ENCODE measurements at regions not wholly inside any gene's neighbourhood (a gene's known extent, or its start where the extent isn't known, plus 50 kb on each side); places are given as distances from the start of the nearest gene placed in this dataset.

DNA sequence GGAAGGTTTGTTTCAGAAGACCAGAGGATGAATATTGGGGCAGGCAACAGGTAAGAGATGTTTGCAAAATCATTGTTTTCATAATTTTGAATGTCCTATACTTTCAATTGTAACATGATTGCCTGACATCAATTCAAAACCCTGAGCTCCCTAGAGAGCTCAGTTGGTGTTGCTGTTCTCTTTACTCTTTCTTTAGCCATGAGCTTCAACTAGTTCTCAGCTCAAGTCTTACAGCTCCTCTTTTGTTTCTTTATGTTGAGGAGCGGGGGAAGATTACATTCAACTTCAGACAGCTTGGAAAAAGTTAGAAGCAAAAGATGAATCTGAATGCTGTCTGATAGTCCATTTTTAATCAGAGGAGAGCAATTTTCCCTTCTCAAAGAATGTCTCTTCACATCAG is 144.8 kb upstream of the TACR1 start:
- Histone ChIP-seq H4K20me1 (ENCODE audit: low read length) (no peaks in the 10 kb centered on the region), H3F3A (ENCODE audit: low read length, unreplicated experiment) (no peaks in the 10 kb centered on the region), H3K27me3 (ENCODE audit: low read length) (peaks cover 17% of the 10 kb centered on the region), H3K4me3 (ENCODE audit: low read length) (no peak overlapping the region), H3K4me1 (ENCODE audit: insufficient read depth, low read length) (no peaks in the 10 kb centered on the region), H3K79me2 (ENCODE audit: low read length) (no peaks in the 10 kb centered on the region), H3K9me2 (replicated peaks; ENCODE audit: low read length) (no peaks in the 10 kb centered on the region), H3K9me3 (ENCODE audit: low read length) (no peaks in the 10 kb centered on the region), H3K9ac (ENCODE audit: low read length) (no peak overlapping the region), H2AFZ (ENCODE audit: low read length) (no peak overlapping the region), H3K4me2 (ENCODE audit: low read length) (no peak overlapping the region), H3K36me3 (ENCODE audit: low read depth, low read length) (no peaks in the 10 kb centered on the region), H3K27ac (ENCODE audit: low read length) (no peak overlapping the region)
- no TSS peak for BruUV-seq (replicated peaks)
- intact Hi-C loops (cut with micrococcal nuclease), result no loop called here
- TF ChIP-seq, protein P1, sequence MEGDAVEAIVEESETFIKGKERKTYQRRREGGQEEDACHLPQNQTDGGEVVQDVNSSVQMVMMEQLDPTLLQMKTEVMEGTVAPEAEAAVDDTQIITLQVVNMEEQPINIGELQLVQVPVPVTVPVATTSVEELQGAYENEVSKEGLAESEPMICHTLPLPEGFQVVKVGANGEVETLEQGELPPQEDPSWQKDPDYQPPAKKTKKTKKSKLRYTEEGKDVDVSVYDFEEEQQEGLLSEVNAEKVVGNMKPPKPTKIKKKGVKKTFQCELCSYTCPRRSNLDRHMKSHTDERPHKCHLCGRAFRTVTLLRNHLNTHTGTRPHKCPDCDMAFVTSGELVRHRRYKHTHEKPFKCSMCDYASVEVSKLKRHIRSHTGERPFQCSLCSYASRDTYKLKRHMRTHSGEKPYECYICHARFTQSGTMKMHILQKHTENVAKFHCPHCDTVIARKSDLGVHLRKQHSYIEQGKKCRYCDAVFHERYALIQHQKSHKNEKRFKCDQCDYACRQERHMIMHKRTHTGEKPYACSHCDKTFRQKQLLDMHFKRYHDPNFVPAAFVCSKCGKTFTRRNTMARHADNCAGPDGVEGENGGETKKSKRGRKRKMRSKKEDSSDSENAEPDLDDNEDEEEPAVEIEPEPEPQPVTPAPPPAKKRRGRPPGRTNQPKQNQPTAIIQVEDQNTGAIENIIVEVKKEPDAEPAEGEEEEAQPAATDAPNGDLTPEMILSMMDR (conservative IDR thresholded peaks at IDR 0.05; ENCODE audit: low read depth, low read length), result no peak
- TF ChIP-seq EZH2phosphoT487 (IDR thresholded peaks at IDR 0.05; ENCODE audit: borderline replicate concordance, low read length), result no peak
- TF ChIP-seq EZH2 (IDR thresholded peaks at IDR 0.05; ENCODE audit: low read length, unreplicated experiment), result no peak
- no peak for ATAC-seq
- POLR2A ChIA-PET (ENCODE audit: unreplicated experiment), result no interaction called here
- DNase-seq, result no peak
- CTCF ChIA-PET, result no interaction called here

DNA sequence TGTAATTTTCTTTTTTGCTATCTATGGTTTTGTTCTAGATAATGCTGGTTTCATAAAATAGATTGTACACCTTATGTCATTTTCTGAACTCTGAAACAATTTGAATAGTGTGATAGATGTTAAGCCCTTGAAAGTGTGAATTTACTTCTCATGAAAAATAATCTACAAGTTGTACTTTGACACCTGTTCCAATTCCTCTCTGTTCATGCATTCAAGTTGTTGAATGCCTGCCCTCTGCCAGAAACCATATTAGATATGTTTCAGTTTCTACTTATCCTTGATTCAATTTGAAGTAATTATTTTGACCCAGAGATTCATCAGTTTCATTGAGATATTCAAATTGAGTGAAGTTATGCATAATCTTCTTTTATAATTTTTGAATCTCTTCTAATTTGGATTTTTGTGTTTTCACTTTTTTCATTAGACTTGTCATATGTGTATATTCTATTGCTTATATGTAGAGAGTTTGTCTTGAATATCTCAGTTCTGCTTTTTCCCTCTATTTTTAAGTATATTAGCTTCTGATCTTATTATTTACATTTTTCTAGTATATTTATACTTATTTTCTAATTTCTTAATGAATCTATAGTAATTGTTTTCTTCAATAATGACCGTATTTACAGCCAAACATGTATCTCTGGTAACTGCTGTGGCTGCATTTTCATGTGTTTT is 143.3 kb upstream of the TACR1 start:
- no peak for ATAC-seq

DNA sequence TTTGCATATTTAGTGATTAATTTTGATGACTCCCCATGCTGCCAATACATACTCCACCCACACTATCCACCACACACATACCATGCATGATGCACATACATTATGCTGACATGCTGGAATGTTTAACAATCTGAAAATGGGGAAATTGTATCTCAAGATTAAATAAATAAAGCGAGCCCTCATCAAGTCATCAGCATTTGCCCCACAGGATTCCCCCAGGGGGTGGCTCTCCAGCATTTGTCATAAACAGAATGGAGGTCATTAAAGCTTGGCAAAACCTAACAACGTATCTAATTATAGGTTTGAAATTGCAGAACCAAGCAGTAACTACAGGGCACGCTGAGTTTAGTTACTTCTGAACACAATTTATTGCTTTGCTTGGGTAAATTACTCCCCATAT is 141.2 kb upstream of the TACR1 start:
- TF ChIP-seq, protein P1 (conservative IDR thresholded peaks at IDR 0.05; ENCODE audit: low read depth, low read length), result no peak
- TF ChIP-seq EZH2 (IDR thresholded peaks at IDR 0.05; ENCODE audit: low read length, unreplicated experiment) (no peak), EZH2phosphoT487 (IDR thresholded peaks at IDR 0.05; ENCODE audit: borderline replicate concordance, low read length) (no peak)
- no peak overlapping the region for H3K9ac ChIP-seq (ENCODE audit: low read length)
- no peak overlapping the region for H3K4me3 ChIP-seq (ENCODE audit: low read length)
- no peak overlapping the region for H3K27ac ChIP-seq (ENCODE audit: low read length)
- no peaks in the 10 kb centered on the region for H3K9me2 ChIP-seq (replicated peaks; ENCODE audit: low read length)
- intact Hi-C loops (cut with micrococcal nuclease), result no loop called here
- H4K20me1 ChIP-seq (ENCODE audit: low read length), result no peaks in the 10 kb centered on the region
- H3K4me1 ChIP-seq (ENCODE audit: insufficient read depth, low read length), result no peaks in the 10 kb centered on the region
- POLR2A ChIA-PET (ENCODE audit: unreplicated experiment), result no interaction called here
- CTCF ChIA-PET, result no interaction called here
- no peaks in the 10 kb centered on the region for H3K9me3 ChIP-seq (ENCODE audit: low read length)
- no peak for ATAC-seq
- no TSS peak for BruUV-seq (replicated peaks)
- H3K36me3 ChIP-seq (ENCODE audit: low read depth, low read length), result no peaks in the 10 kb centered on the region
- no peak overlapping the region for H3K4me2 ChIP-seq (ENCODE audit: low read length)
- DNase-seq, result peak; percentile 9
- peaks cover 24% of the 10 kb centered on the region for H3K27me3 ChIP-seq (ENCODE audit: low read length)
- H3K79me2 ChIP-seq (ENCODE audit: low read length), result no peaks in the 10 kb centered on the region
- H2AFZ ChIP-seq (ENCODE audit: low read length), result no peak overlapping the region
- H3F3A ChIP-seq (ENCODE audit: low read length, unreplicated experiment), result no peaks in the 10 kb centered on the region

More for the DNA sequence above, 143.3 kb upstream of the TACR1 start:
- Histone ChIP-seq H3K9me3 (ENCODE audit: low read length) (no peaks in the 10 kb centered on the region), H3K36me3 (ENCODE audit: low read depth, low read length) (no peaks in the 10 kb centered on the region), H3K27me3 (ENCODE audit: low read length) (peaks cover 17% of the 10 kb centered on the region), H3K9me2 (replicated peaks; ENCODE audit: low read length) (no peaks in the 10 kb centered on the region), H3K27ac (ENCODE audit: low read length) (no peak overlapping the region), H3K79me2 (ENCODE audit: low read length) (no peaks in the 10 kb centered on the region), H3K4me1 (ENCODE audit: insufficient read depth, low read length) (no peaks in the 10 kb centered on the region), H3K4me3 (ENCODE audit: low read length) (no peak overlapping the region), H3K4me2 (ENCODE audit: low read length) (no peak overlapping the region), H3K9ac (ENCODE audit: low read length) (no peak overlapping the region), H2AFZ (ENCODE audit: low read length) (no peak overlapping the region), H4K20me1 (ENCODE audit: low read length) (no peaks in the 10 kb centered on the region), H3F3A (ENCODE audit: low read length, unreplicated experiment) (no peaks in the 10 kb centered on the region)
- POLR2A ChIA-PET (ENCODE audit: unreplicated experiment), result no interaction called here
- no TSS peak for BruUV-seq (replicated peaks)
- no peak for DNase-seq
- CTCF ChIA-PET, result no interaction called here
- TF ChIP-seq EZH2 (IDR thresholded peaks at IDR 0.05; ENCODE audit: low read length, unreplicated experiment) (no peak), EZH2phosphoT487 (IDR thresholded peaks at IDR 0.05; ENCODE audit: borderline replicate concordance, low read length) (no peak)
- TF ChIP-seq, protein P1 (conservative IDR thresholded peaks at IDR 0.05; ENCODE audit: low read depth, low read length), result no peak
- intact Hi-C loops (cut with micrococcal nuclease), result no loop called here
